ENCODE measurements at regions not wholly inside any gene's neighbourhood (a gene's known extent, or its start where the extent isn't known, plus 50 kb on each side); places are given as distances from the start of the nearest gene placed in this dataset.

DNA sequence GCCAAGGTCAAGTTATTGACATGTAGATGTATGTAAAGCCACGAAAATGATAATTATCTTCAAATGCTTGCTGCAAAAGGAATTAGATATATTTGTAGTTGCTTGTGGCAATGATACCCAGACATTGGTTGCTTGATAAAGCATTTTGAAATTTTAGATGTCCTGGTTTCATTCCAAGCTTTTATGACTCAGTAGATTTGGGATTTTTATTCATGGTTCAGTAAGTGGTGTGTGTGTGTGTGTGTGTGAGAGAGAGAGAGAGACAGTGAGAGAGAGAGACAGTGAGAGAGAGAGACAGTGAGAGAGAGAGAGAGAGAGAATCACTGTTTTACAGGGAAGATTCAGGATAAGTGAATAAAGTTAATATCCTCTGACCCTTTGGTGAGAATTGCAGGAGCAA is 498.2 kb upstream of the C1orf87 start:
- peak; percentile 76 for DNase-seq (ENCODE audit: low read depth)
- H3K4me3 ChIP-seq (ENCODE audit: control insufficient read depth, low read depth, low read length), result no peak overlapping the region
- TF ChIP-seq, protein P1, sequence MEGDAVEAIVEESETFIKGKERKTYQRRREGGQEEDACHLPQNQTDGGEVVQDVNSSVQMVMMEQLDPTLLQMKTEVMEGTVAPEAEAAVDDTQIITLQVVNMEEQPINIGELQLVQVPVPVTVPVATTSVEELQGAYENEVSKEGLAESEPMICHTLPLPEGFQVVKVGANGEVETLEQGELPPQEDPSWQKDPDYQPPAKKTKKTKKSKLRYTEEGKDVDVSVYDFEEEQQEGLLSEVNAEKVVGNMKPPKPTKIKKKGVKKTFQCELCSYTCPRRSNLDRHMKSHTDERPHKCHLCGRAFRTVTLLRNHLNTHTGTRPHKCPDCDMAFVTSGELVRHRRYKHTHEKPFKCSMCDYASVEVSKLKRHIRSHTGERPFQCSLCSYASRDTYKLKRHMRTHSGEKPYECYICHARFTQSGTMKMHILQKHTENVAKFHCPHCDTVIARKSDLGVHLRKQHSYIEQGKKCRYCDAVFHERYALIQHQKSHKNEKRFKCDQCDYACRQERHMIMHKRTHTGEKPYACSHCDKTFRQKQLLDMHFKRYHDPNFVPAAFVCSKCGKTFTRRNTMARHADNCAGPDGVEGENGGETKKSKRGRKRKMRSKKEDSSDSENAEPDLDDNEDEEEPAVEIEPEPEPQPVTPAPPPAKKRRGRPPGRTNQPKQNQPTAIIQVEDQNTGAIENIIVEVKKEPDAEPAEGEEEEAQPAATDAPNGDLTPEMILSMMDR (conservative IDR thresholded peaks at IDR 0.05; ENCODE audit: control insufficient read depth, insufficient read depth, low read depth, low read length), result no peak

DNA sequence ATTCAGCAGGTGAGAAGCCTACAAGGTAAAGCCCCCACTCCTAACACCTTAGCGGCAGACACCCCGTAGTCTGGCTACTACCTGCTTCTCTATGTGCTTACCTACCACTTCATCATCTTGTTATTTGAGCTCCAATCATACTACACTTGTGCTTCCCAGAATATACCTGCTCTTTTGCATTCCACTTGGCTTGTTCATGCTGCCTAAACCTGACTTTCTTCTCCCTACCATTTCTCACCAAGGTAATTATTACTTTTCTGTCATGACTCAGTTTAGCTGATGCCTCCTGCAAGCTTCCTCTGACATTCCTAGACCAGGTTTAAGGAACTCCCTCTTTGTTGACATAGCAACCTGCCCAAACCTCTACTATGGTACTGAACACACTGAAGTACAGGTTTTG is 495.6 kb upstream of the C1orf87 start:
- TF ChIP-seq, protein P1 (conservative IDR thresholded peaks at IDR 0.05; ENCODE audit: control insufficient read depth, insufficient read depth, low read depth, low read length), result no peak
- H3K4me3 ChIP-seq (ENCODE audit: control insufficient read depth, low read depth, low read length), result no peak overlapping the region
- no peak for DNase-seq (ENCODE audit: low read depth)

DNA sequence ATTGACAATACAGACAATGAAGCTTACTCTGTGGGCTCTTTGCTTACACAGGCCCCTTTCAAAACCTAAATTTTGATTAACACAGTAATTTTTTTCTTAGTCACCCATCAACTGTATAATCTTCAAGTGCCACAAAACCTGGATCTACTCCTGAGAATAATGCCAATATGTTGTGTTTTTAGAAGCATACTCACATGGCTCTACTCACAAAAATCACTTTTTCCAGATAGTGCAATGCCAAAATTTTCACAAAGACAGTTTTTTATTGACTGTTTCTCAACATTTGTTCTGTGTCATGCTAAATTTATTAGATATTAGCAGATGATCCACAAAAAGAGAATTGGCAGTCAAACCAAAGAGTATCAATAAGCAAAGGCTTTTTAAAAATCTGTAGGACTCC is 493.7 kb upstream of the C1orf87 start:
- TF ChIP-seq, protein P1 (conservative IDR thresholded peaks at IDR 0.05; ENCODE audit: control insufficient read depth, insufficient read depth, low read depth, low read length), result no peak
- no peak for DNase-seq (ENCODE audit: low read depth)
- H3K4me3 ChIP-seq (ENCODE audit: control insufficient read depth, low read depth, low read length), result no peak overlapping the region

DNA sequence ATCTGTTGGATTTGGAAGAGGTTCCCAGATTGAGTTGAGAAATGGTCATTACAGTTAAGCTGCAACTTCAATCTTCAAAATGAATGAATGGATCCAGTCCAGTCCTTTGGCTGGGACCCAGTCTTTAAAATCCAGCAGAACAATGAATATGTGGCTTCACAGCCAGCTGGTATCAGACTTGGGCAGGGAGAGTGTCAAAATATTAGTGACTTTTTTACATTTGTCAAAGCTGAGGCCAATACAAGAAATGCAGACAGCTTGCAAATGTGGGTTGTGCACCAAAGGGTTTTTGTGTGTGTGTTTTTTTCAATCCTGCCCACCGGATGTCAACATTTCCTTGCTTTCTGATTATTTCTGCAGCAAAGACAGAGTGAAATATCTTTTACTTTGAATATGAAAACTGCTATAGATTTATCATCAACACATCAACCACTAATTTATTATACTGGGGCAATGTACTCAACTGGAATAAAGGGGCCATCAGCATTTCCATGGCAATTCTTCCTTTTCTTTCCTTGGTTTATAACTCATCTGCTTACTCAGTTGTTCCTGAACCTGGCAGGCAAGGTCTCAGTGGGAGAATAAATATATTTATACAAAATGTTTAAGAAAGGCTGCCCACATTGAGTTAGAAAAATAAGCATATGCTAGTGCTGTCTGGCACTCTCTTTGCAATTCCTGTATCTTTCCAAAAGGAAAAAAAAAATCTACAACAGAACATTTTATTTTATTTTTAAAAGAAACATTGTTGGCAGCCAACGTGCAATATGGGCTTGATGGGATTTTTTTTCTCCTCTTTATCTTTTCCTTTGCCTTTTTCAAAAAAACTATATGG is 491.6 kb upstream of the C1orf87 start:
- no peak for DNase-seq (ENCODE audit: low read depth)
- TF ChIP-seq, protein P1 (conservative IDR thresholded peaks at IDR 0.05; ENCODE audit: control insufficient read depth, insufficient read depth, low read depth, low read length), result no peak
- H3K4me3 ChIP-seq (ENCODE audit: control insufficient read depth, low read depth, low read length), result no peak overlapping the region

DNA sequence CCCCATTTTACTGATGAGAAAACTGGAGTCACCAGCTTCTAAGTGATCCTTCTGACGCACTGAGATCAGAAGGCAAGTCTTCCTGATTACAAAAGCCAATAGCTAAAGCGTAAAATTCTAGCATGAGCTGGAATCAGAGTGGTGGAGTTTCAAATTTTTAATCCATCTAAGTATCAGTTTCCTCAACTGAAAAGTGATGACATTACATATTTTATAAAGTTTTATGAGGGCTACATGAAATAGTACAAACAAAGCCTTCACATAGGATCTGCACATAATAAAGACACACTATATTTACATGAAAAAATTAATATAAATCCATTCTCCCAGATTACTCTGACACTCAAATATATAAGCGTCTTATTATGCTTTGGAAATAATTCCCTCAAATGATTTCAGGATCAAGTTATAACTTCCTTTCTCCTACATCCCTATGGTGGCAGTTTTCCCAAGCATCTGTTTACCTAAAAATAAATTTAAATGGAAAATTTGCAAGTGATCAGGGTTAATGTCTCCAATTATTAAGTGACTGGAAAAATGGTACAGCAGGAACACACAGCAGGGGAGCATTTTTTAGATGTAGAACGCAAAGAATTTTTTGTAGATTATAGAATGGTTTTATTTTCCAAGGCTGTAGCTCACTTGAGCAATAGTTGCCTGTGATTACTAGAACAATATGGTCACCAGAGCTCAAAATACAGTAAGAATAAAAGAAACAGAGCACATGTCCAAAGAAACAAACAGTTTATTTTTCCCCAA is 490.4 kb upstream of the C1orf87 start:
- DNase-seq (ENCODE audit: low read depth), result no peak
- H3K4me3 ChIP-seq (ENCODE audit: control insufficient read depth, low read depth, low read length), result no peak overlapping the region
- TF ChIP-seq, protein P1 (conservative IDR thresholded peaks at IDR 0.05; ENCODE audit: control insufficient read depth, insufficient read depth, low read depth, low read length), result no peak

DNA sequence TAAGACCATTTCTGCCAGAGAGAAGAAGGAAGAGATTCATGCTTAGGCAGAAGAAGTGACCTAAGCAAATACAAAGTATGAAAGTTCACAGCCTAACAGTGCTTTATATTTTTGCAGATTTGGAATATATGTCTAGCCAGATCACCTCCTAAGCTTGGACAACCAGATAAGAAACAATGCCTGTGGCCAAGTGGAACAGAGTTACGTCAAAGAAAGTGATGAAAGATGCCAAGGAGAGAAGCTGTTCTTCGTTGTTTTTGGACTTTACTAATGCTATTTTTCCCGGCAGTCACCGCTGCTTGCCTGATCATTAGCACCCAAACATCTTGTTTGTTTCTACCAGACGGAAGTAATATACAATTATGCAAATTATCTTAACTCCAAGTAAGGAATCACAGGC is 489.2 kb upstream of the C1orf87 start:
- TF ChIP-seq, protein P1 (conservative IDR thresholded peaks at IDR 0.05; ENCODE audit: control insufficient read depth, insufficient read depth, low read depth, low read length), result no peak
- no peak for DNase-seq (ENCODE audit: low read depth)
- no peak overlapping the region for H3K4me3 ChIP-seq (ENCODE audit: control insufficient read depth, low read depth, low read length)

Data from fibroblast of mammary gland (primary cell).